ENCODE measurements at regions not wholly inside any gene's neighbourhood (a gene's known extent, or its start where the extent isn't known, plus 50 kb on each side); places are given as distances from the start of the nearest gene placed in this dataset.

DNA sequence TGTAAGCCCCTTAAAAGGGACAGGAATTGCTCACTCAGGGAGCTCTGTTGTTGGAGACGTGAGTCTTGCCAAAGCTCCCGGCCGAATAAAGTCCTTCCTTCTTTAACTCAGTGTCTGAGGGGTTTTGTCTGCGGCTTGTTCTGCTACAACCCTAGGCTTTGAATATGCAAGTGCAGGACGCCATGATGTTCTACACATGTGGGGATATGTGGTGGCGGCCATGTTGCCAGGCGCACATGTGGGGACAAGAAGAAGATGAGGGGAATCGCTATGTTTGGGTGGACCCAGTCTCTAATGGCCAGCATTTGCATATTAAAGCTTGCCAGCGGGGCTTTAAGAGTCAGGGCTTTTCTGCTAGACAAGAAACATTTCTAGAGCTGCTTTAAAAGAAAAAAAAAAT lies 96.8 kb upstream of the CA10 start:
- DNase-seq (ENCODE audit: low read depth), result no peak

GRCh38 chr17:52244689-52245088 lies 86.2 kb upstream of the CA10 start:
- DNase-seq (ENCODE audit: low read depth), result no peak

GRCh38 chr17:52242268-52242667 lies 83.8 kb upstream of the CA10 start:
- no peak for DNase-seq (ENCODE audit: low read depth)

DNA sequence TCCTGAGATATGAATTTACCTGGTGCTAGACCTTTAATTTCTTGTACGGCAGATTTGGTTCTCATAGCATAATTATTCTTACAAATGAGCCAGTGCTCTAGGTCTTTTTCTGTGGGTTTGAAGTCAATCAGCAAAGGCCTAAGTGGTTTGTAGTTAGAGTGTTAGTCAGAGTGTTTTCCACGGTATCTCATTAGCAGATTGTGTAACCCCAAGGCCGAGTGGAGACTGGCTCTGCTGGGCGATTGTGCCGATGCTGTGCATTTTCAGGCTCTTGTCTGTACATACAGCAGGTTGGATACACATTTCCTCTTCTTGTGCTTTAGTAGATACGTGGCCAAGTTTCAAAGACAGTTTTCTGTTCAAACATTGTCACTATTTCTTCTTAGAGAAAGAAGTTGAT lies 78.6 kb upstream of the CA10 start:
- no peak for DNase-seq (ENCODE audit: low read depth)

- DNase-seq (ENCODE audit: low read depth), result no peak
These were observed 77.0 kb upstream of the CA10 start for GRCh38 chr17:52235516-52235915.

DNA sequence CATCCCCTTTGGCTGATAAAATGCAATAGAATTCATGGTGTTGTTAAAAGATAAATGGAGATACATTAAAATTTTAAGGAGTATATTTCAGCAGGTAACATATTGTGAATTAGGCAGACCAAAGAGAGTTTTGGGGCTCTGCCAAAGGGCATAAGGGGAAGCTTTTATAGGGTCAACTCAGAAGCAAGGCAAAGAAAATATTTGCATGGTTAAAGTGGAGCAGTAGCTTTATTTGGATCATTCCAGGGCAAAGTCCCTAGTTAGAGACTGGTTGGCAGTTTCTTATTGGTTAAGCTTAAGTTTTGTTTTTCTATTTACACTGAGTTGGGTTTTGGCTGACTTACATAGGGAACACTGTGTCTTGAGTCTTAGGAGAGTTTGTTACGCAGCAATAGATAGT lies 75.1 kb upstream of the CA10 start:
- DNase-seq (ENCODE audit: low read depth), result no peak

- no peak for DNase-seq (ENCODE audit: low read depth)
These were observed 74.7 kb upstream of the CA10 start for GRCh38 chr17:52233176-52233575.

DNA sequence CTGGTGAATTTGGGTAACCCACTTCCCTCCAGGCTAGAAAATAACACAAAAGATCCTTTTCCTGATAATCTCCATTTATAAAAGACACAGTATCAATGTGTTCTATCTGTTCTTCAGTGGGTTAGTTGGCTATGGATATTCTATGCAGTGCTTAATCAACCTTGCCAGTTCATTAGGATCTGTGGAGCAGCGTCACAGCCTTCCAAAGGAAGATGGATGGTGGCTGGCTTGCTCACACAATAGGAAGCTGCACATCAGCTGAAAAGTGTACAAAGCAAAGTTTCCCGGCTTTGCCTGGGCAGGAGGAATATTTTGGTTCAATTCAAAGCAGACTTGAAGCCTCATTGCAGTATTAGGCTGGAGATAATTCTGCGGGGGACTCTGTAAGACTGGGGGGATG lies 70.3 kb upstream of the CA10 start:
- no peak for DNase-seq (ENCODE audit: low read depth)

DNA sequence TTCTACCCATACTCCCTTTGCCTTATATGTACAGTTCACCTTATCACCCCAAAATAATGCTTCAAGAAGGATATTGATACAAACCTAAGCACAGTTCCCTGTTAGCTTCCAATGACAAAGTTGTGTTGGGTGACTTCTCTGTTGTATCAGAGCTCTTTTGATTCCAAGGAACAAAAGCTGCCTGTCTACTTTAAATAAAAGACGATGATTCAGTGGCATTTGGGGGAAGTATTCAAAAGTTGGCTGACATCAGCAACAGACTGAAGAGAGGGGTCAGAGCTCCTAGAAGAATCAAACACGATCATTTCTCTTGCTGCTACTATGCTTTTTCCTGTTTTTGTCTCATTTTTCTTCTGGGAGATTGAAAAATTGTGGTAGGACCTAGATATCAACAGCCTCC lies 69.4 kb upstream of the CA10 start:
- no peak for DNase-seq (ENCODE audit: low read depth)

GRCh38 chr17:52213451-52213850 lies 54.9 kb upstream of the CA10 start:
- no peak for DNase-seq (ENCODE audit: low read depth)

DNA sequence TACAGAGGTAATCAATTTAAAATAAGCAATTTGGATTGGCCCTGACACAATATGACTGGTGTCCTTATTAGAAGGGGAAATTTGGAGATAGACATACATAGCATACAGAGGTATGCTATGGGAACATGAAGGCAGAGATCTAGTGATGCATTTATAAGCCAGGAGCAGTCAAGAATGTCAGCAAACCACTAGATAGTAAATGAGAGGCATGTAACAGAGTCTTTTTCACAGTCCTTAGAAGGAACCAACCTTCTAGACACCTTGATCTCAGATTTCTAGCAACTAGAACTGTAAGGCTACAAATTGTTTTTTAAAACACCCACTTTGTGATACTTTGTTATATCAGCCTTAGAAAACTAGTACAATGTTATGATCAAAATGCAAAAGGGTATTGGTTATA lies 54.3 kb upstream of the CA10 start:
- no peak for DNase-seq (ENCODE audit: low read depth)

DNA sequence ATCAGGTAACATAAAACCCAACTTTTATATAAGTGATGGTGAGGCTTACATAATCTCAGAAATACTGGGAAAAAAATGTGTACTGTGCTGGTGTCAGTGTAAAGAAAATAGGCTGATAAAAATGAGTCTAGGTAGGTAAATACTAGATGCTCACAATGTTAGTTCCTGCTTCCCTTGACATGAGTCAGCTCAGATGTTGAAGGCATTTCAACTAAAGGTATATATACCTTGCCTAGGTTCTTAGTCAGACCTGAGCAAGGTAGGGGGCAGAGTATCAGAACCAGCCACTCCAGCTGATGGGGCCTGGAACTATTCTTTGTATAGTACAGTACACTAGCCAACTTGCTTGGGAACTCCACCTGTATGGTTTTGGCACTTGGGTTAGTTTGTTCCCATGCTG lies 51.0 kb upstream of the CA10 start:
- DNase-seq (ENCODE audit: low read depth), result no peak

Measured in myocyte (in vitro differentiated cells).